ENCODE measurements at regions not wholly inside any gene's neighbourhood (a gene's known extent, or its start where the extent isn't known, plus 50 kb on each side); places are given as distances from the start of the nearest gene placed in this dataset.

DNA sequence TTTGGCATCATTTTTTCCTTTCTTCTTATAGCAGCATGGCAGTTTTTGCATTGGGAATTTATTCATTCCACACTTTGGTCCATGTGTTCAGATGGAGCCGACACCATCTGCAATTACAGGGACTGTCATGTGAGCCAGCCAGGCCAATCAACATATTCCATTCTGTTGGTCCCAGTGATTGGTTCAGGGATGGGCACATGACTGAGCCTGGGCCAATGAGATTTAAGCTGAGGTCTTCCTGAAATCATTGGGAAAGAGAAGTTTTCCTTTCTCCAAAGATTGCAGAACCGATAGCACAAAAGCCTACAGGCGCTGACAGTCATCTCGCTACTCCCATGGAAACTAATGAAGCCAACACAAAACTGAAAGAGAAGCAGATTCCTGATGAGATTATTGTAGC lies 841.5 kb upstream of the TMEM132C start:
- H3K36me3 ChIP-seq (ENCODE audit: control insufficient read depth in 4 of 4, insufficient read depth in 4 of 4, low read length in 3 of 4) = no peaks in the 10 kb centered on the region
- peaks cover 0 to 15% (median 5%) of the 10 kb centered on the region in 4 experiments for H3K4me1 ChIP-seq (ENCODE audit: control extremely low read depth in 1 of 4, control insufficient read depth in 4 of 4, insufficient read depth in 4 of 4, low read length in 3 of 4)
- WGBS (ENCODE audit: insufficient coverage) = 69% methylated on average over 3 of the region's 4 CpGs
- no peak for DNase-seq
- no peak overlapping the region for H3K27ac ChIP-seq (ENCODE audit: insufficient read depth in 1 of 2, low read depth in 1 of 2, low read length in 2 of 2, poor library complexity in 1 of 2, severe bottlenecking in 2 of 2)
- CTCF ChIA-PET = no interaction called here
- no peak overlapping the region for H3K4me3 ChIP-seq (ENCODE audit: control insufficient read depth in 1 of 7, extremely low read depth in 1 of 7, insufficient read depth in 4 of 7, low read depth in 2 of 7, low read length in 6 of 7)
- peaks cover 0 to 1% (median 0%) of the 10 kb centered on the region in 5 experiments for H3K9me3 ChIP-seq (ENCODE audit: control extremely low read depth in 1 of 5, control insufficient read depth in 4 of 5, insufficient read depth in 2 of 5, low read depth in 1 of 5, low read length in 4 of 5)
- H3K27me3 ChIP-seq (replicated peaks in 2 of 5; ENCODE audit: control insufficient read depth in 4 of 5, insufficient read depth in 5 of 5, low read length in 4 of 5) = no peaks in the 10 kb centered on the region
- POLR2A ChIA-PET = no interaction called here

DNA sequence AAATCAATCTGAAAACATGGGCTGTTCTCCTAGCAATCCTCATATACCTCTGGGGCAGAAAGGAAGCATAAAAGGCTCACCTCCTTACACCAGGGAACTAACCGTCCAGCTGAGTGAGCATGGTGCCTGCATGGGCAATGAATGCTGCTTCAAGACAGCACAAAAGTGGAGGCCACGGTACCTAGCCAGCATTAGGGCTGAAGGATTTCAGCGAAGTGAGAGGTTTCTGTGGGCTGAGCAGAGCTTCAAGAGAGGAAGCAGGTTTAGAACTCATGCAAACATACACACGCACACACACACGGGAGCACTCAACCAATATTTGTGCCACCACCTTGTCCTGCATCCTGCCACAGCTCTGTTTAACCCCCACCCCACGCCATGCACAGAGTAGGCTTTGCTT lies 838.5 kb upstream of the TMEM132C start:
- peaks cover 0 to 1% (median 0%) of the 10 kb centered on the region in 5 experiments for H3K9me3 ChIP-seq (ENCODE audit: control extremely low read depth in 1 of 5, control insufficient read depth in 4 of 5, insufficient read depth in 2 of 5, low read depth in 1 of 5, low read length in 4 of 5)
- DNase-seq = peak in 2 of 3 donors; percentile 10 to 38
- H3K27me3 ChIP-seq (replicated peaks in 2 of 5; ENCODE audit: control insufficient read depth in 4 of 5, insufficient read depth in 5 of 5, low read length in 4 of 5) = no peaks in the 10 kb centered on the region
- WGBS (ENCODE audit: insufficient coverage) = 8% methylated on average over 4 of the region's 6 CpGs
- H3K27ac ChIP-seq (ENCODE audit: insufficient read depth in 1 of 2, low read depth in 1 of 2, low read length in 2 of 2, poor library complexity in 1 of 2, severe bottlenecking in 2 of 2) = no peak overlapping the region
- CTCF ChIA-PET = no interaction called here
- peaks cover 0 to 21% (median 5%) of the 10 kb centered on the region in 4 experiments for H3K4me1 ChIP-seq (ENCODE audit: control extremely low read depth in 1 of 4, control insufficient read depth in 4 of 4, insufficient read depth in 4 of 4, low read length in 3 of 4)
- POLR2A ChIA-PET = no interaction called here
- no peak overlapping the region for H3K4me3 ChIP-seq (ENCODE audit: control insufficient read depth in 1 of 7, extremely low read depth in 1 of 7, insufficient read depth in 4 of 7, low read depth in 2 of 7, low read length in 6 of 7)
- no peaks in the 10 kb centered on the region for H3K36me3 ChIP-seq (ENCODE audit: control insufficient read depth in 4 of 4, insufficient read depth in 4 of 4, low read length in 3 of 4)

DNA sequence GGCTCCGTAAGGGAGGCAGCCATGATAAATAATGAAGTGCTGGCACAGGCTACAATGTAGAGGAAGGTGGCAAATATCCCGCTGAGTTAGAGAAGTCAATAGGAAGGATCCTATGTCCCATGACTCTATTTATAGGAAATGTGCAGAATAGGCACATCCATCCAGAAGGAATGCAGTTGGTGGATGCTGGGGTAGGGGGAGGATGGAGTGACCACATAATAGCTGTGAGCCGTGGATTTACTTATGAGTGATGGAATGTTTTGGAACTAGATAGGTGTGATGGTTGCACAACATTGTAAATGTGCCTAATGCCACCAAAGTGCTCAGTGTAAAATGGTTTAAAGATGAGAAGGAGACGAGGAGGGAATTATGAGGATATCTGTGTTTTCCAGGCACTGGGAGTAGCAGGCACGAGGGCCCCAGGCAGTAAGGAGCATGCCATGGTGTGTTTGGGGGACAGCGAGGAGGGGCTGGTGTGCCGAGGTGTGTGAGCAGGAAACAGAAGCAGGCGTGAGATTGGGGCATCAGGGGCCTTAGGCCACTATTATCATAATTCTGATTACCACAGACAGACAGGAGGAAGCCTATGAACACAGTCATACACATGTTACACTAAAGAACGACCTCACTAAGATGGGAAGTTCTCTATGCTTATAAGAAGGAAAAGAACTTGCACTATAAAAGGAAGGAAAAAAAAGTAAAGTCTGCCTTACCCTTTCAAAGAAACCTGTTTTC lies 837.3 kb upstream of the TMEM132C start:
- Histone ChIP-seq H3K4me3 (ENCODE audit: control insufficient read depth in 1 of 7, extremely low read depth in 1 of 7, insufficient read depth in 4 of 7, low read depth in 2 of 7, low read length in 6 of 7) (no peak overlapping the region), H3K4me1 (ENCODE audit: control extremely low read depth in 1 of 4, control insufficient read depth in 4 of 4, insufficient read depth in 4 of 4, low read length in 3 of 4) (peaks cover 0 to 21% (median 5%) of the 10 kb centered on the region in 4 experiments), H3K27ac (ENCODE audit: insufficient read depth in 1 of 2, low read depth in 1 of 2, low read length in 2 of 2, poor library complexity in 1 of 2, severe bottlenecking in 2 of 2) (no peak overlapping the region), H3K27me3 (replicated peaks in 2 of 5; ENCODE audit: control insufficient read depth in 4 of 5, insufficient read depth in 5 of 5, low read length in 4 of 5) (no peaks in the 10 kb centered on the region), H3K9me3 (ENCODE audit: control extremely low read depth in 1 of 5, control insufficient read depth in 4 of 5, insufficient read depth in 2 of 5, low read depth in 1 of 5, low read length in 4 of 5) (no peaks in the 10 kb centered on the region), H3K36me3 (ENCODE audit: control insufficient read depth in 4 of 4, insufficient read depth in 4 of 4, low read length in 3 of 4) (no peaks in the 10 kb centered on the region)
- 54% methylated on average over 4 of the region's 9 CpGs for WGBS (ENCODE audit: insufficient coverage)
- POLR2A ChIA-PET = no interaction called here
- DNase-seq = peak; percentile 29 to 86 (median 60)
- CTCF ChIA-PET = no interaction called here

GRCh38 chr12:127430401-127430800 lies 836.6 kb upstream of the TMEM132C start:
- 91% methylated on average over 9 of the region's 9 CpGs for WGBS (ENCODE audit: insufficient coverage)
- no peaks in the 10 kb centered on the region for H3K9me3 ChIP-seq (ENCODE audit: control extremely low read depth in 1 of 5, control insufficient read depth in 4 of 5, insufficient read depth in 2 of 5, low read depth in 1 of 5, low read length in 4 of 5)
- DNase-seq = no peak
- H3K4me3 ChIP-seq (ENCODE audit: control insufficient read depth in 1 of 7, extremely low read depth in 1 of 7, insufficient read depth in 4 of 7, low read depth in 2 of 7, low read length in 6 of 7) = no peak overlapping the region
- no peaks in the 10 kb centered on the region for H3K27me3 ChIP-seq (replicated peaks in 2 of 5; ENCODE audit: control insufficient read depth in 4 of 5, insufficient read depth in 5 of 5, low read length in 4 of 5)
- ChIA-PET CTCF (no interaction called here), POLR2A (no interaction called here)
- H3K36me3 ChIP-seq (ENCODE audit: control insufficient read depth in 4 of 4, insufficient read depth in 4 of 4, low read length in 3 of 4) = no peaks in the 10 kb centered on the region
- H3K4me1 ChIP-seq (ENCODE audit: control extremely low read depth in 1 of 4, control insufficient read depth in 4 of 4, insufficient read depth in 4 of 4, low read length in 3 of 4) = peaks cover 0 to 21% (median 5%) of the 10 kb centered on the region in 4 experiments
- H3K27ac ChIP-seq (ENCODE audit: insufficient read depth in 1 of 2, low read depth in 1 of 2, low read length in 2 of 2, poor library complexity in 1 of 2, severe bottlenecking in 2 of 2) = no peak overlapping the region

DNA sequence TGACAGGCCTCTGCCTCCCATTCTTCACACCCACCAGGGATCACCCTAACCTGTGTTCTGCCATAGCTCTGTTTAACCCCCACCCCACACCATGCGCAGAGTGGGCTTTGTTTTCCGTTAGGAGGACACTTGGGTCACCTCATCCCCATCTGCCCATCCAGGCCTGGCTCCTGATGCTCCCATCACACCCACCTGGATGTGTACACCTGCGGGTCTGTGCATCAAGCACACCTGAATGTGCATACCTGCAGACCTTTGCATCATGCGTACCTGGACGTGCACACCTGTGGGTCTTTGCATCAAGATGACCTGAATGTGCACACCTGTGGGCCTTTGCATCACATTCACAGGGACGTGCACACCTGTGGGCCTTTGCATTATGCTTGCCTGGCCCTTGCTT lies 835.8 kb upstream of the TMEM132C start:
- Histone ChIP-seq H3K9me3 (ENCODE audit: control extremely low read depth in 1 of 5, control insufficient read depth in 4 of 5, insufficient read depth in 2 of 5, low read depth in 1 of 5, low read length in 4 of 5) (no peaks in the 10 kb centered on the region), H3K27ac (ENCODE audit: insufficient read depth in 1 of 2, low read depth in 1 of 2, low read length in 2 of 2, poor library complexity in 1 of 2, severe bottlenecking in 2 of 2) (no peak overlapping the region), H3K36me3 (ENCODE audit: control insufficient read depth in 4 of 4, insufficient read depth in 4 of 4, low read length in 3 of 4) (no peaks in the 10 kb centered on the region), H3K4me3 (ENCODE audit: control insufficient read depth in 1 of 7, extremely low read depth in 1 of 7, insufficient read depth in 4 of 7, low read depth in 2 of 7, low read length in 6 of 7) (no peak overlapping the region), H3K27me3 (replicated peaks in 2 of 5; ENCODE audit: control insufficient read depth in 4 of 5, insufficient read depth in 5 of 5, low read length in 4 of 5) (no peaks in the 10 kb centered on the region), H3K4me1 (ENCODE audit: control extremely low read depth in 1 of 4, control insufficient read depth in 4 of 4, insufficient read depth in 4 of 4, low read length in 3 of 4) (peaks cover 0 to 21% (median 5%) of the 10 kb centered on the region in 4 experiments)
- no peak for DNase-seq
- ChIA-PET CTCF (no interaction called here), POLR2A (no interaction called here)
- 95% methylated on average over 6 of the region's 6 CpGs for WGBS (ENCODE audit: insufficient coverage)

DNA sequence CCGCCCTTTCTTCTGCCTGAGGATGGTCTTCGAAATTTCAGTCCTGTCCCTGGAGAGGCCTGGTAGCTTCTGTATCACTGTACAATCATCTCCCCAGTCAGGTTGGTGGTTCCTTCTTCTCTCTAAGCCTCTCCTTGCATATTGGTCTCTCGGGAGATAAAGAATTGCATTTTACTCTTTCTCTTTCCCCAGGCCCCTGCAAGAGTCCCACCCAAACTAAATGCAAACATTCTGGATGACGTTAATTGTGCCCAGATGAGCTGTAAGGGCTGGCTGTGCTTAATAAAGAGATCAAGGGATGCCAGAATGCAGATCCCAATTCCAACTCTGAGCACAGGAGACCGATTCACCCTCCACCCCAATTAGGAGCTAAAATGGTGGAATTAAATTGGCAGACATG lies 835.4 kb upstream of the TMEM132C start:
- CTCF ChIA-PET = no interaction called here
- WGBS (ENCODE audit: insufficient coverage) = 93% methylated on average over 2 of the region's 5 CpGs

DNA sequence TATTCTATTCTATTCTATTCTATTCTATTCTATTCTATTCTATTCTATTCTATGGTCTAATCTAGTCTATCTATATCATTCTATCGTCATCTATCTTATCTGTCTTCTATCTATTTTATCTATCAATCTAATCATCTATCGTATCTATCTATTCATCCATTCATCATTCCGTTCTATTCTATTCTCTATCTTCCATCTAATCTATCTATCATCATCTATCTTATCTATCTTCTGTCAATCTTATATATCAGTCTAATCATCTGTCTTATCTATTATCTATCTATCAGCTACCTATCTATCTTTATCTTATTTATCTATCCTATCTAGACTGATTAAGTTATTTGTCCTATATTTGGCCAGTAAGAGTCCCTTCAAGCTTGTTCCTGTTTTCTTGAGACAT lies 831.5 kb upstream of the TMEM132C start:
- Histone ChIP-seq H3K9me3 (ENCODE audit: control extremely low read depth in 1 of 5, control insufficient read depth in 4 of 5, insufficient read depth in 2 of 5, low read depth in 1 of 5, low read length in 4 of 5) (peaks cover 0 to 11% (median 5%) of the 10 kb centered on the region in 5 experiments), H3K4me1 (ENCODE audit: control extremely low read depth in 1 of 4, control insufficient read depth in 4 of 4, insufficient read depth in 4 of 4, low read length in 3 of 4) (peaks cover 0 to 6% (median under 1%) of the 10 kb centered on the region in 4 experiments), H3K27ac (ENCODE audit: insufficient read depth in 1 of 2, low read depth in 1 of 2, low read length in 2 of 2, poor library complexity in 1 of 2, severe bottlenecking in 2 of 2) (no peak overlapping the region), H3K27me3 (replicated peaks in 2 of 5; ENCODE audit: control insufficient read depth in 4 of 5, insufficient read depth in 5 of 5, low read length in 4 of 5) (no peaks in the 10 kb centered on the region), H3K4me3 (ENCODE audit: control insufficient read depth in 1 of 7, extremely low read depth in 1 of 7, insufficient read depth in 4 of 7, low read depth in 2 of 7, low read length in 6 of 7) (no peak overlapping the region), H3K36me3 (ENCODE audit: control insufficient read depth in 4 of 4, insufficient read depth in 4 of 4, low read length in 3 of 4) (no peaks in the 10 kb centered on the region)
- ChIA-PET POLR2A (interaction anchor here (0.6 kb wide), 1 partner anchor 42 kb away, joined by 4 read pairs; no protein-coding TSS in a partner anchor), CTCF (no interaction called here)
- WGBS (ENCODE audit: insufficient coverage) = 94% methylated on average over 3 of the region's 3 CpGs
- DNase-seq = no peak

More for the DNA sequence above, 835.4 kb upstream of the TMEM132C start:
- no peak for DNase-seq
- no peaks in the 10 kb centered on the region for H3K27me3 ChIP-seq (replicated peaks in 2 of 5; ENCODE audit: control insufficient read depth in 4 of 5, insufficient read depth in 5 of 5, low read length in 4 of 5)
- no peak overlapping the region for H3K4me3 ChIP-seq (ENCODE audit: control insufficient read depth in 1 of 7, extremely low read depth in 1 of 7, insufficient read depth in 4 of 7, low read depth in 2 of 7, low read length in 6 of 7)
- no peak overlapping the region for H3K27ac ChIP-seq (ENCODE audit: insufficient read depth in 1 of 2, low read depth in 1 of 2, low read length in 2 of 2, poor library complexity in 1 of 2, severe bottlenecking in 2 of 2)
- H3K36me3 ChIP-seq (ENCODE audit: control insufficient read depth in 4 of 4, insufficient read depth in 4 of 4, low read length in 3 of 4) = no peaks in the 10 kb centered on the region
- H3K4me1 ChIP-seq (ENCODE audit: control extremely low read depth in 1 of 4, control insufficient read depth in 4 of 4, insufficient read depth in 4 of 4, low read length in 3 of 4) = peaks cover 0 to 21% (median 5%) of the 10 kb centered on the region in 4 experiments
- POLR2A ChIA-PET = no interaction called here
- H3K9me3 ChIP-seq (ENCODE audit: control extremely low read depth in 1 of 5, control insufficient read depth in 4 of 5, insufficient read depth in 2 of 5, low read depth in 1 of 5, low read length in 4 of 5) = no peaks in the 10 kb centered on the region

Measured in common myeloid progenitor, CD34-positive (primary cell).